ENCODE measurements at regions not wholly inside any gene's neighbourhood (a gene's known extent, or its start where the extent isn't known, plus 50 kb on each side); places are given as distances from the start of the nearest gene placed in this dataset.

DNA sequence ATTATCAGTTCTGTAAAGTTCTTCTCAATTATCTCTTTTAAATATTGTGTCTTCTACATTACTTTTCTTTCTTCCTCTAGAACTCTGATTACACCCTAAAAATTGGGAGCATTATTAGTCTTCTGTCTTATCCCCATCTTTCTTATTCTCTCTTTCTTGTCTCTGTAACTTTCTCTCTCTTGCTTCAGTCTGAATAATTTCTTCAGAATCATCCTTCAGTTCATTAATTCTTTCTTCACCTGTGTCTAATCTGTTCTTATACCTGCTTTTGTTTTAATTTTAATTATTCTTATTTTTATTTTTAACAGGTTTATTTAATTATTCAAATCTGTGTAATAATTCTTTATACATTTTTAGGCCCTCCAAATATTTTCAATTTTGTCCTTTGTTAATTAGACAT is 114.3 kb downstream of the GATA3 start:
- TF ChIP-seq, protein P1, sequence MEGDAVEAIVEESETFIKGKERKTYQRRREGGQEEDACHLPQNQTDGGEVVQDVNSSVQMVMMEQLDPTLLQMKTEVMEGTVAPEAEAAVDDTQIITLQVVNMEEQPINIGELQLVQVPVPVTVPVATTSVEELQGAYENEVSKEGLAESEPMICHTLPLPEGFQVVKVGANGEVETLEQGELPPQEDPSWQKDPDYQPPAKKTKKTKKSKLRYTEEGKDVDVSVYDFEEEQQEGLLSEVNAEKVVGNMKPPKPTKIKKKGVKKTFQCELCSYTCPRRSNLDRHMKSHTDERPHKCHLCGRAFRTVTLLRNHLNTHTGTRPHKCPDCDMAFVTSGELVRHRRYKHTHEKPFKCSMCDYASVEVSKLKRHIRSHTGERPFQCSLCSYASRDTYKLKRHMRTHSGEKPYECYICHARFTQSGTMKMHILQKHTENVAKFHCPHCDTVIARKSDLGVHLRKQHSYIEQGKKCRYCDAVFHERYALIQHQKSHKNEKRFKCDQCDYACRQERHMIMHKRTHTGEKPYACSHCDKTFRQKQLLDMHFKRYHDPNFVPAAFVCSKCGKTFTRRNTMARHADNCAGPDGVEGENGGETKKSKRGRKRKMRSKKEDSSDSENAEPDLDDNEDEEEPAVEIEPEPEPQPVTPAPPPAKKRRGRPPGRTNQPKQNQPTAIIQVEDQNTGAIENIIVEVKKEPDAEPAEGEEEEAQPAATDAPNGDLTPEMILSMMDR (IDR thresholded peaks at IDR 0.05; ENCODE audit: insufficient read depth, low read length): no peak
- no peak for TF ChIP-seq GABPA (IDR thresholded peaks at IDR 0.05; ENCODE audit: low read depth)
- TF ChIP-seq POLR2AphosphoS5 (IDR thresholded peaks at IDR 0.05; ENCODE audit: low read depth): no peak
- TF ChIP-seq, protein P2, sequence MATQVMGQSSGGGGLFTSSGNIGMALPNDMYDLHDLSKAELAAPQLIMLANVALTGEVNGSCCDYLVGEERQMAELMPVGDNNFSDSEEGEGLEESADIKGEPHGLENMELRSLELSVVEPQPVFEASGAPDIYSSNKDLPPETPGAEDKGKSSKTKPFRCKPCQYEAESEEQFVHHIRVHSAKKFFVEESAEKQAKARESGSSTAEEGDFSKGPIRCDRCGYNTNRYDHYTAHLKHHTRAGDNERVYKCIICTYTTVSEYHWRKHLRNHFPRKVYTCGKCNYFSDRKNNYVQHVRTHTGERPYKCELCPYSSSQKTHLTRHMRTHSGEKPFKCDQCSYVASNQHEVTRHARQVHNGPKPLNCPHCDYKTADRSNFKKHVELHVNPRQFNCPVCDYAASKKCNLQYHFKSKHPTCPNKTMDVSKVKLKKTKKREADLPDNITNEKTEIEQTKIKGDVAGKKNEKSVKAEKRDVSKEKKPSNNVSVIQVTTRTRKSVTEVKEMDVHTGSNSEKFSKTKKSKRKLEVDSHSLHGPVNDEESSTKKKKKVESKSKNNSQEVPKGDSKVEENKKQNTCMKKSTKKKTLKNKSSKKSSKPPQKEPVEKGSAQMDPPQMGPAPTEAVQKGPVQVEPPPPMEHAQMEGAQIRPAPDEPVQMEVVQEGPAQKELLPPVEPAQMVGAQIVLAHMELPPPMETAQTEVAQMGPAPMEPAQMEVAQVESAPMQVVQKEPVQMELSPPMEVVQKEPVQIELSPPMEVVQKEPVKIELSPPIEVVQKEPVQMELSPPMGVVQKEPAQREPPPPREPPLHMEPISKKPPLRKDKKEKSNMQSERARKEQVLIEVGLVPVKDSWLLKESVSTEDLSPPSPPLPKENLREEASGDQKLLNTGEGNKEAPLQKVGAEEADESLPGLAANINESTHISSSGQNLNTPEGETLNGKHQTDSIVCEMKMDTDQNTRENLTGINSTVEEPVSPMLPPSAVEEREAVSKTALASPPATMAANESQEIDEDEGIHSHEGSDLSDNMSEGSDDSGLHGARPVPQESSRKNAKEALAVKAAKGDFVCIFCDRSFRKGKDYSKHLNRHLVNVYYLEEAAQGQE (IDR thresholded peaks at IDR 0.05; ENCODE audit: insufficient replicate concordance, low read depth): no peak

Data from HL-60 (cell line).